ENCODE measurements at regions not wholly inside any gene's neighbourhood (a gene's known extent, or its start where the extent isn't known, plus 50 kb on each side); places are given as distances from the start of the nearest gene placed in this dataset.
A peak's percentile ranks its signal among the peaks of the same experiment; 100 is the strongest.

- no peak for DNase-seq
- Histone ChIP-seq H3K9me3 (no peaks in the 10 kb centered on the region), H3K36me3 (no peaks in the 10 kb centered on the region), H3K4me1 (peaks cover 20 to 34% (median 25%) of the 10 kb centered on the region in 4 donors), H3K27me3 (no peaks in the 10 kb centered on the region), H3K27ac (no peak overlapping the region), H3K4me3 (no peak overlapping the region)
- TF ChIP-seq POLR2A (IDR thresholded peaks at IDR 0.05) = no peak
- WGBS, 5 donors = 43 to 60% (median 50%) methylated on average over 5 of the region's 5 CpGs
- intact Hi-C loops (cut with DNase I; ENCODE audit: low total_unique reads) = no loop called here
Observed at GRCh38 chr22:27417421-27417814, 384.1 kb downstream of the MN1 start.

- H3K4me3 ChIP-seq = no peak overlapping the region
- no peaks in the 10 kb centered on the region for H3K9me3 ChIP-seq
- WGBS, 5 donors = 55 to 71% (median 66%) methylated on average over 7 of the region's 7 CpGs
- intact Hi-C loops (cut with DNase I; ENCODE audit: low total_unique reads) = no loop called here
- no peaks in the 10 kb centered on the region for H3K27me3 ChIP-seq
- no peaks in the 10 kb centered on the region for H3K36me3 ChIP-seq
- H3K4me1 ChIP-seq = peaks cover 20 to 34% (median 25%) of the 10 kb centered on the region in 4 donors
- no peak overlapping the region for H3K27ac ChIP-seq
- TF ChIP-seq EP300 (IDR thresholded peaks at IDR 0.05) (no peak), CTCF (IDR thresholded peaks at IDR 0.05) (no peak), POLR2A (IDR thresholded peaks at IDR 0.05) (no peak), POLR2AphosphoS5 (IDR thresholded peaks at IDR 0.05) (no peak)
- no peak for DNase-seq
Observed at GRCh38 chr22:27418261-27418660, 383.3 kb downstream of the MN1 start.

GRCh38 chr22:27419473-27419872 lies 382.1 kb downstream of the MN1 start:
- H3K36me3 ChIP-seq = no peaks in the 10 kb centered on the region
- DNase-seq = no peak
- no peaks in the 10 kb centered on the region for H3K9me3 ChIP-seq
- H3K4me3 ChIP-seq = no peak overlapping the region
- intact Hi-C loops (cut with DNase I; ENCODE audit: low total_unique reads) = no loop called here
- H3K27ac ChIP-seq = no peak overlapping the region
- peaks cover 20 to 34% (median 25%) of the 10 kb centered on the region in 4 donors for H3K4me1 ChIP-seq
- no peak for TF ChIP-seq EP300 (IDR thresholded peaks at IDR 0.05)
- no peak for TF ChIP-seq CTCF (IDR thresholded peaks at IDR 0.05)
- no peak for TF ChIP-seq POLR2A (IDR thresholded peaks at IDR 0.05)
- no peak for TF ChIP-seq POLR2AphosphoS5 (IDR thresholded peaks at IDR 0.05)
- 72 to 80% (median 75%) methylated on average over 7 of the region's 7 CpGs for WGBS, 5 donors
- H3K27me3 ChIP-seq = no peaks in the 10 kb centered on the region

- WGBS, 5 donors = 60 to 66% (median 63%) methylated on average over 6 of the region's 6 CpGs
- Histone ChIP-seq H3K36me3 (no peaks in the 10 kb centered on the region), H3K9me3 (no peaks in the 10 kb centered on the region), H3K4me3 (no peak overlapping the region), H3K4me1 (peaks cover 20 to 34% (median 25%) of the 10 kb centered on the region in 4 donors), H3K27ac (peak overlapping the region; percentile 2 to 74 (median 50)), H3K27me3 (no peaks in the 10 kb centered on the region)
- intact Hi-C loops (cut with DNase I; ENCODE audit: low total_unique reads) = no loop called here
- TF ChIP-seq POLR2A (IDR thresholded peaks at IDR 0.05) (no peak), CTCF (IDR thresholded peaks at IDR 0.05) (no peak), EP300 (IDR thresholded peaks at IDR 0.05) (no peak), POLR2AphosphoS5 (IDR thresholded peaks at IDR 0.05) (no peak)
- no peak for DNase-seq
Observed at GRCh38 chr22:27420195-27420816, 381.2 kb downstream of the MN1 start.

- Histone ChIP-seq H3K4me3 (no peak overlapping the region), H3K9me3 (no peaks in the 10 kb centered on the region), H3K4me1 (peaks cover 20 to 34% (median 25%) of the 10 kb centered on the region in 4 donors), H3K27me3 (no peaks in the 10 kb centered on the region), H3K27ac (peak overlapping the region; percentile 48 to 74 (median 60)), H3K36me3 (no peaks in the 10 kb centered on the region)
- WGBS, 5 donors = 8 to 23% (median 18%) methylated on average over 27 of the region's 27 CpGs
- intact Hi-C loops (cut with DNase I; ENCODE audit: low total_unique reads) = no loop called here
- peak in 2 of 3 donors; percentile 26 to 31 for TF ChIP-seq POLR2AphosphoS5 (IDR thresholded peaks at IDR 0.05)
- no peak for TF ChIP-seq EP300 (IDR thresholded peaks at IDR 0.05)
- DNase-seq = peak; percentile 91 to 92
Observed at GRCh38 chr22:27420817-27421361, 380.7 kb downstream of the MN1 start.

Data from stomach (tissue), 8 donors.